H1 (cell line): ENCODE measurements at regions not wholly inside any gene's neighbourhood (a gene's known extent, or its start where the extent isn't known, plus 50 kb on each side); places are given as distances from the start of the nearest gene placed in this dataset.

Source experiments
- CTCF ChIA-PET: fragments of 300-600 bp; sonication (Branson Sonifier 250); formaldehyde crosslinking; loops from one replicate; lab custom pipeline; 2021; ENCODE audit not compliant: partially characterized antibody; lab: Charles Lee
- POLR2A ChIA-PET: fragments of 300-600 bp; sonication (Branson Sonifier 250); formaldehyde crosslinking; loops from one replicate; lab custom pipeline; 2021; ENCODE audit warnings: inconsistent platforms; ENCODE audit not compliant: partially characterized antibody; lab: Charles Lee
- DNase-seq, 2 experiments: peaks; one replicate each; pipeline versions ENCODE4 v3.0.0 to v3.0.0-alpha.2; 2010 to 2022; ENCODE audit warnings: low spot score in 2 of 2, low read depth in 1 of 2, mixed read lengths in 1 of 2
- FAIRE-seq: peaks from 2 replicates; lab custom pipeline; 2011; peaks lifted over from hg19 to GRCh38; lab: Jason Lieb, UNC
- H2AFZ ChIP-seq: 2 replicates; pipeline ENCODE4 v1.8.1; 2012; ENCODE audit warnings: low read length, inconsistent platforms
- H2AK5ac ChIP-seq: 2 replicates; pipeline ENCODE4 v1.6.1; 2013; ENCODE audit warnings: low read depth, low read length
- H2BK120ac ChIP-seq: replicated peaks from 2 replicates; pipeline ENCODE3; 2013; ENCODE audit warnings: low read depth, low read length, inconsistent platforms
- H2BK12ac ChIP-seq: 2 replicates; pipeline ENCODE4 v1.6.1; 2013; ENCODE audit warnings: low read depth, low read length
- H2BK15ac ChIP-seq: 2 replicates; pipeline ENCODE4 v1.6.1; 2013; ENCODE audit warnings: low read length
- H2BK20ac ChIP-seq: 2 replicates; pipeline ENCODE4 v1.6.1; 2013; ENCODE audit warnings: low read length
- H2BK5ac ChIP-seq: 2 replicates; pipeline ENCODE4 v1.6.1; 2013; ENCODE audit warnings: low read depth, low read length
- H3K14ac ChIP-seq: 2 replicates; pipeline ENCODE4 v1.6.1; 2013; ENCODE audit warnings: inconsistent platforms; ENCODE audit not compliant: insufficient read length
- H3K18ac ChIP-seq: 2 replicates; pipeline ENCODE4 v1.6.1; 2013; ENCODE audit warnings: low read length; ENCODE audit errors: extremely low read depth
- H3K23ac ChIP-seq: 2 replicates; pipeline ENCODE4 v1.6.1; 2013; ENCODE audit warnings: inconsistent platforms; ENCODE audit not compliant: insufficient read length
- H3K23me2 ChIP-seq: 2 replicates; pipeline ENCODE4 v1.6.1; 2013; ENCODE audit warnings: low read depth, low read length
- H3K27ac ChIP-seq: 2 replicates; pipeline ENCODE4 v1.6.1; 2011; ENCODE audit warnings: low read depth, low read length, inconsistent platforms
- H3K27me3 ChIP-seq, 4 experiments: replicated peaks in 1 of 4; 1 replicate in 1 of 4; 2 replicates in 3 of 4; pipeline versions ENCODE4 v1.6.1 to v1.8.1; 2011 to 2013; ENCODE audit warnings: low read length in 3 of 4, mild to moderate bottlenecking in 3 of 4, inconsistent platforms in 2 of 4, mixed read lengths in 2 of 4, moderate library complexity in 1 of 4; ENCODE audit not compliant: control insufficient read depth in 3 of 4, insufficient read depth in 3 of 4; ENCODE audit errors: extremely low read depth in 1 of 4
- H3K36me3 ChIP-seq, 4 experiments: 2 replicates each; pipeline versions ENCODE4 v1.6.1 to v1.8.1; 2011 to 2013; ENCODE audit warnings: mild to moderate bottlenecking in 4 of 4, low read length in 3 of 4, moderate library complexity in 2 of 4, control low read depth in 1 of 4, inconsistent platforms in 1 of 4; ENCODE audit not compliant: insufficient read depth in 4 of 4, control insufficient read depth in 2 of 4
- H3K4ac ChIP-seq: replicated peaks from 2 replicates; pipeline ENCODE3; 2013; ENCODE audit warnings: low read length, low read depth, mixed read lengths, inconsistent platforms; ENCODE audit not compliant: insufficient read length
- H3K4me1 ChIP-seq, 4 experiments: replicated peaks in 1 of 4; 1 replicate in 1 of 4; 2 replicates in 3 of 4; pipeline versions ENCODE4 v1.6.1 to v1.8.1; 2011 to 2013; ENCODE audit warnings: low read length in 3 of 4, inconsistent platforms in 2 of 4, mixed read lengths in 1 of 4; ENCODE audit not compliant: insufficient read depth in 4 of 4, control insufficient read depth in 3 of 4
- H3K4me2 ChIP-seq, 2 experiments: 2 replicates each; pipeline versions ENCODE4 v1.6.1 to v1.8.1; 2011 to 2013; ENCODE audit warnings: low read depth in 2 of 2, low read length in 2 of 2, control low read depth in 1 of 2, inconsistent platforms in 1 of 2, mild to moderate bottlenecking in 1 of 2; ENCODE audit not compliant: insufficient read depth in 1 of 2
- H3K4me3 ChIP-seq, 4 experiments: fragments of 200-600, 300-600 bp in 1 of 4; sonication (generic), shearing (Covaris generic), sonication (Bioruptor Twin) in 1 of 4; 2 replicates each; pipeline versions ENCODE4 v1.5.1 to v1.8.1; 2011 to 2016; ENCODE audit warnings: low read length in 4 of 4, low read depth in 3 of 4, control low read depth in 2 of 4, inconsistent platforms in 2 of 4, mild to moderate bottlenecking in 2 of 4, mixed read lengths in 1 of 4, moderate library complexity in 1 of 4; ENCODE audit not compliant: insufficient read depth in 2 of 4; ENCODE audit errors: extremely low read depth in 1 of 4
- H3K56ac ChIP-seq: replicated peaks from 2 replicates; pipeline ENCODE3; 2013; ENCODE audit warnings: low read depth, mild to moderate bottlenecking, mixed read lengths, low read length, inconsistent platforms; ENCODE audit not compliant: insufficient read length
- H3K79me1 ChIP-seq: 2 replicates; pipeline ENCODE4 v1.6.1; 2013; ENCODE audit warnings: low read depth, low read length, control low read depth
- H3K79me2 ChIP-seq, 2 experiments: 2 replicates each; pipeline versions ENCODE4 v1.6.1 to v1.8.1; 2012 to 2013; ENCODE audit warnings: low read length in 2 of 2, mild to moderate bottlenecking in 2 of 2, inconsistent platforms in 1 of 2; ENCODE audit not compliant: insufficient read depth in 2 of 2, control insufficient read depth in 1 of 2
- H3K9ac ChIP-seq, 4 experiments: replicated peaks in 1 of 4; 1 replicate in 1 of 4; 2 replicates in 3 of 4; pipeline versions ENCODE4 v1.6.1 to v1.8.1; 2011 to 2013; ENCODE audit warnings: low read depth in 3 of 4, low read length in 3 of 4, control low read depth in 2 of 4, mild to moderate bottlenecking in 2 of 4, moderate library complexity in 2 of 4, inconsistent platforms in 1 of 4; ENCODE audit errors: extremely low read depth in 1 of 4
- H3K9me3 ChIP-seq, 2 experiments: 2 replicates each; pipeline versions ENCODE4 v1.6.1 to v1.8.1; 2012 to 2013; ENCODE audit warnings: mild to moderate bottlenecking in 2 of 2, moderate library complexity in 2 of 2, control low read depth in 1 of 2, inconsistent platforms in 1 of 2, low read depth in 1 of 2, low read length in 1 of 2, mixed read lengths in 1 of 2; ENCODE audit not compliant: insufficient read depth in 2 of 2
- H4K20me1 ChIP-seq, 2 experiments: replicated peaks in 1 of 2; 2 replicates each; pipeline versions ENCODE3 to v1.8.1; 2011 to 2013; ENCODE audit warnings: inconsistent platforms in 2 of 2, low read length in 2 of 2, mild to moderate bottlenecking in 1 of 2; ENCODE audit not compliant: insufficient read depth in 2 of 2, control insufficient read depth in 1 of 2
- H4K5ac ChIP-seq: 2 replicates; pipeline ENCODE4 v1.6.1; 2013; ENCODE audit warnings: low read length, low read depth, mixed read lengths, inconsistent platforms; ENCODE audit not compliant: insufficient read length
- H4K8ac ChIP-seq: 2 replicates; pipeline ENCODE4 v1.8.0; 2013; ENCODE audit warnings: mild to moderate bottlenecking, moderate library complexity, low read length, inconsistent platforms; ENCODE audit not compliant: insufficient read depth; ENCODE audit errors: extremely low read depth
- H4K91ac ChIP-seq: replicated peaks from 2 replicates; pipeline ENCODE3; 2013; ENCODE audit warnings: low read length, mixed read lengths, inconsistent platforms; ENCODE audit not compliant: insufficient read length
- BCL11A ChIP-seq, 2 experiments: IDR thresholded peaks; one replicate each; pipeline ENCODE4 v1.6.1; 2011; ENCODE audit warnings: low read depth in 2 of 2, low read length in 2 of 2, mild to moderate bottlenecking in 2 of 2
- BRCA1 ChIP-seq: IDR thresholded peaks from 2 replicates; pipeline ENCODE4 v1.6.1; 2012; ENCODE audit warnings: low read depth, low read length, improper control_type of control experiment
- CEBPB ChIP-seq: IDR thresholded peaks from 2 replicates; pipeline ENCODE4 v1.6.1; 2012; ENCODE audit warnings: low read depth, low read length
- CHD1 ChIP-seq: IDR thresholded peaks from 2 replicates; pipeline ENCODE4 v1.6.1; 2012; ENCODE audit warnings: low read depth, low read length, improper control_type of control experiment
- EZH2 ChIP-seq: fragments of 200-600 bp; sonication (generic); IDR thresholded peaks from 2 replicates; pipeline ENCODE4 v1.7.1; 2012; ENCODE audit warnings: low read depth, mild to moderate bottlenecking, moderate library complexity, low read length, inconsistent platforms; ENCODE audit not compliant: severe bottlenecking
- GTF2F1 ChIP-seq: IDR thresholded peaks from 2 replicates; pipeline ENCODE4 v1.6.1; 2012; ENCODE audit warnings: low read depth, low read length, improper control_type of control experiment, borderline replicate concordance
- KDM1A ChIP-seq: fragments of 200-600, 300-600 bp; sonication (generic); IDR thresholded peaks from 2 replicates; pipeline ENCODE4 v1.7.1; 2016; ENCODE audit warnings: mild to moderate bottlenecking, low read length, borderline replicate concordance
- MAFK ChIP-seq: IDR thresholded peaks from 2 replicates; pipeline ENCODE4 v1.6.1; 2012; ENCODE audit warnings: low read depth, mild to moderate bottlenecking, improper control_type of control experiment, low read length
- NANOG ChIP-seq: IDR thresholded peaks from 2 replicates; pipeline ENCODE4 v1.6.1; 2011; ENCODE audit warnings: low read length, low read depth, mild to moderate bottlenecking, inconsistent platforms; ENCODE audit not compliant: insufficient read depth, poor library complexity, severe bottlenecking
- NRF1 ChIP-seq: IDR thresholded peaks from 2 replicates; pipeline ENCODE4 v1.6.1; 2011; ENCODE audit warnings: mild to moderate bottlenecking, low read depth, low read length, improper control_type of control experiment
- POU5F1 ChIP-seq: IDR thresholded peaks from 2 replicates; pipeline ENCODE4 v1.6.1; 2011; ENCODE audit warnings: low read depth, mild to moderate bottlenecking, low read length, moderate library complexity
- RAD21 ChIP-seq, 2 experiments: IDR thresholded peaks in 1 of 2; conservative IDR thresholded peaks in 1 of 2; 2 replicates each; pipeline ENCODE4 v1.6.1; 2011; ENCODE audit warnings: low read depth in 2 of 2, low read length in 2 of 2, improper control_type of control experiment in 1 of 2, inconsistent platforms in 1 of 2, mild to moderate bottlenecking in 1 of 2, moderate library complexity in 1 of 2
- SP2 ChIP-seq: IDR thresholded peaks from 2 replicates; pipeline ENCODE4 v1.6.1; 2012; ENCODE audit warnings: mild to moderate bottlenecking, low read length, inconsistent platforms
- SP4 ChIP-seq: IDR thresholded peaks from 2 replicates; pipeline ENCODE4 v1.6.1; 2012; ENCODE audit warnings: low read length, inconsistent platforms
- SRF ChIP-seq: IDR thresholded peaks from 2 replicates; pipeline ENCODE4 v1.6.1; 2011; ENCODE audit warnings: mild to moderate bottlenecking, low read depth, low read length, moderate library complexity
- TCF12 ChIP-seq: IDR thresholded peaks from 2 replicates; pipeline ENCODE4 v1.6.1; 2011; ENCODE audit warnings: low read depth, mild to moderate bottlenecking, low read length
- TEAD4 ChIP-seq: IDR thresholded peaks from 2 replicates; pipeline ENCODE4 v1.6.1; 2012; ENCODE audit warnings: low read depth, low read length, inconsistent platforms, mixed read lengths

DNA sequence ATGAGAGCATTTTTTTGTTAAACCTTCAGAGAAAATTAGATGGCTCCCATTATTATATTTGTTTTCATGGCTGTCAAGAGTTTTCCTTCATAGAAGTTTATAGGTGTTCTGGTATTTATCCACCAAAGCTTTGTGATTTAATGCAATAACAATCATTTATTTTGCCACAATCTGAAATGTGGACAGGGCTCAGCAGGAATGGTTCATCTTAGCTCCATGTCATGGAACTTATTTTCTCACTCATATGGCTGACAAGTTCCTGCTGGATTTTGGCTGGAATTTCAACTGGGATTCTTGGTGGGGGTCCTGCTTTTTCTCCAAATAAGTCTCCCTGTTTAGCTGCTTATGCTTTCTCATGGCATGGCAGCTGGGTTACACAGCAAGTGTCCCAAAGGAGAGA lies 876.7 kb downstream of the QKI start:
- H3K18ac ChIP-seq: no peak overlapping the region
- no peak overlapping the region for H4K5ac ChIP-seq
- no peaks in the 10 kb centered on the region for H3K79me2 ChIP-seq
- FAIRE-seq: no peak
- no peak for DNase-seq
- ChIA-PET POLR2A (no interaction called here), CTCF (interaction anchor here (0.7 to 1.2 kb wide), 3 partner anchors 28 to 40 kb away, joined by 3 to 5 read pairs (median 3); no protein-coding TSS in a partner anchor)
- no peak overlapping the region for H2AK5ac ChIP-seq
- no peak overlapping the region for H3K4me2 ChIP-seq
- H3K9ac ChIP-seq: no peak overlapping the region
- H3K9me3 ChIP-seq: peaks cover 3 to 4% of the 10 kb centered on the region in 2 experiments; a peak in 3 of 4 replicates
- H4K8ac ChIP-seq: no peak overlapping the region
- no peaks in the 10 kb centered on the region for H3K79me1 ChIP-seq
- H2BK15ac ChIP-seq: no peak overlapping the region
- 0 out of 8 replicates have a peak, but pooled peaks cover 0 to 2% (median 0%) of the 10 kb centered on the region in 4 experiments for H3K36me3 ChIP-seq
- H3K27ac ChIP-seq: no peak overlapping the region
- no peaks in the 10 kb centered on the region for H3K27me3 ChIP-seq
- no peak overlapping the region for H2AFZ ChIP-seq
- no peak overlapping the region for H3K4me3 ChIP-seq
- H2BK20ac ChIP-seq: no peak overlapping the region
- no peak overlapping the region for H3K23ac ChIP-seq
- no peak overlapping the region for H2BK120ac ChIP-seq
- H3K14ac ChIP-seq: no peak overlapping the region
- no peak overlapping the region for H2BK12ac ChIP-seq
- H3K4me1 ChIP-seq: no peaks in the 10 kb centered on the region
- H4K20me1 ChIP-seq: no peaks in the 10 kb centered on the region
- no peaks in the 10 kb centered on the region for H3K23me2 ChIP-seq
- H3K4ac ChIP-seq: no peak overlapping the region
- H3K56ac ChIP-seq: no peak overlapping the region
- H2BK5ac ChIP-seq: no peak overlapping the region
- no peak overlapping the region for H4K91ac ChIP-seq
- no peak for TF ChIP-seq SP2
- TF ChIP-seq CEBPB: no peak
- TF ChIP-seq TCF12: no peak
- TF ChIP-seq POU5F1: no peak
- no peak for TF ChIP-seq KDM1A
- TF ChIP-seq SP4: no peak
- TF ChIP-seq EZH2: no peak
- TF ChIP-seq BRCA1: no peak
- no peak for TF ChIP-seq GTF2F1
- no peak for TF ChIP-seq SRF
- TF ChIP-seq CHD1: no peak
- TF ChIP-seq NANOG: no peak
- no peak for TF ChIP-seq TEAD4
- TF ChIP-seq RAD21 (IDR thresholded peaks at IDR 0.05 in 1 of 2, conservative IDR thresholded peaks at IDR 0.05 in 1 of 2; ENCODE audit: low read depth in 2 of 2, low read length in 2 of 2): no peak
- TF ChIP-seq NRF1: no peak
- TF ChIP-seq BCL11A (IDR thresholded peaks at IDR 0.05; ENCODE audit: low read depth in 2 of 2, low read length in 2 of 2): no peak
- no peak for TF ChIP-seq MAFK
